ENCODE measurements at regions not wholly inside any gene's neighbourhood (a gene's known extent, or its start where the extent isn't known, plus 50 kb on each side); places are given as distances from the start of the nearest gene placed in this dataset.

DNA sequence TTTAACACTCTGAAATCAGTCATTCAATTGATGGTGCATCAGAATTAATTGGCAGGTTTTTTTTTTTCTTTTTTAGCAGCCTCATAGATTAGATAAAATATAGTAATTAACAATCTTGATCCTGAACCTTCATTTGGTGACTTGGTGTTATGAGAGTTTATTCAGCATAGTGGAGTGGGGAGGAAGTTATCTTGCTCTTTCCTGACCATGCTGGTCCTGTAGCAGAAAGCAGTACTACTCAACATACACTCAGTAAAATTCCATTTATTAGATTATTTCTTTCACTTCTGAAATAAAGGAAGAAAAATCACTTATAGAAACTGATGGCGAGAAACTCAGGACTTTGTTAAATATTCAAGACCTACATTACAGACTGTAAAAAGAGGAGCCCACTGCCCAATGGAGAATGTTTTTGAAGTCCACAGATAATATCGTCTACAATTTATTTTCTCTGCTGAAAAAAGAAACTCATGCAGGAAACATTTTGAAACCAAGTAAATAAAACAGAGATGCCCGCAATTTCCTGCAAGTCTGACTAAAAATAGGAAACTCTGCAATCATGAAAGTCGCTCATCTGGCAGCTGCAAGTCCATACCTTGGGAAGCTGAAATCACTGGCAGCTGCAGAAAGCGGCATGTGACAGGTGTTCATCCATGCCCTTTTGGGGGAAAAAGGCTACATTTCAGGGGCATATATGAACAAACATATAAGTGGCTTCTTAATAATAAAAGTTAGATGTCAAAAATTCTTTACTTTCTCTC, 233.2 kb upstream of the RFX3 start:
- H3K4me3 ChIP-seq (replicated peaks; ENCODE audit: low read depth, low read length) = no peak overlapping the region
- TF ChIP-seq, protein P1, sequence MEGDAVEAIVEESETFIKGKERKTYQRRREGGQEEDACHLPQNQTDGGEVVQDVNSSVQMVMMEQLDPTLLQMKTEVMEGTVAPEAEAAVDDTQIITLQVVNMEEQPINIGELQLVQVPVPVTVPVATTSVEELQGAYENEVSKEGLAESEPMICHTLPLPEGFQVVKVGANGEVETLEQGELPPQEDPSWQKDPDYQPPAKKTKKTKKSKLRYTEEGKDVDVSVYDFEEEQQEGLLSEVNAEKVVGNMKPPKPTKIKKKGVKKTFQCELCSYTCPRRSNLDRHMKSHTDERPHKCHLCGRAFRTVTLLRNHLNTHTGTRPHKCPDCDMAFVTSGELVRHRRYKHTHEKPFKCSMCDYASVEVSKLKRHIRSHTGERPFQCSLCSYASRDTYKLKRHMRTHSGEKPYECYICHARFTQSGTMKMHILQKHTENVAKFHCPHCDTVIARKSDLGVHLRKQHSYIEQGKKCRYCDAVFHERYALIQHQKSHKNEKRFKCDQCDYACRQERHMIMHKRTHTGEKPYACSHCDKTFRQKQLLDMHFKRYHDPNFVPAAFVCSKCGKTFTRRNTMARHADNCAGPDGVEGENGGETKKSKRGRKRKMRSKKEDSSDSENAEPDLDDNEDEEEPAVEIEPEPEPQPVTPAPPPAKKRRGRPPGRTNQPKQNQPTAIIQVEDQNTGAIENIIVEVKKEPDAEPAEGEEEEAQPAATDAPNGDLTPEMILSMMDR (IDR thresholded peaks at IDR 0.05; ENCODE audit: low read length, missing control alignments) = no peak
- DNase-seq (ENCODE audit: low read depth) = peak; percentile 13

DNA sequence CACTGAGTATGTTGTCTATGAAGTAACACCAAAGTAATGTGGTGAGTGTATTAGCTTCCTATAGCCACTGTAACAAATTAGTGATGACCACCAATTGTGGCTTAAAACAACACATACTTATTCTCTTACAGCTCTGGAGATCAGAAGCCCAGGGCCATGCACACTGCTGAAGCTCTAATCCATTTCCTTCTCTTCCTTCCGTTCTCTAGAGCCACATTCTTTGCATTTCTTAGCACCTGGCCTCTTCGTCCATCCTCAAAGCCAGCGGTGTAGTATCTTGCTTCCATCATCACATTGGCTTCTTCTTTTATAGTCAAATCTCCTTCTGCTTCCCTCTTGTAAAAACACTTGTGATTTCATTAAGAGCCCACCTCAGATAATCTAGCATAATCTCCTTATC, 230.3 kb upstream of the RFX3 start:
- DNase-seq (ENCODE audit: low read depth) = no peak
- TF ChIP-seq, protein P1 (IDR thresholded peaks at IDR 0.05; ENCODE audit: low read length, missing control alignments) = no peak

DNA sequence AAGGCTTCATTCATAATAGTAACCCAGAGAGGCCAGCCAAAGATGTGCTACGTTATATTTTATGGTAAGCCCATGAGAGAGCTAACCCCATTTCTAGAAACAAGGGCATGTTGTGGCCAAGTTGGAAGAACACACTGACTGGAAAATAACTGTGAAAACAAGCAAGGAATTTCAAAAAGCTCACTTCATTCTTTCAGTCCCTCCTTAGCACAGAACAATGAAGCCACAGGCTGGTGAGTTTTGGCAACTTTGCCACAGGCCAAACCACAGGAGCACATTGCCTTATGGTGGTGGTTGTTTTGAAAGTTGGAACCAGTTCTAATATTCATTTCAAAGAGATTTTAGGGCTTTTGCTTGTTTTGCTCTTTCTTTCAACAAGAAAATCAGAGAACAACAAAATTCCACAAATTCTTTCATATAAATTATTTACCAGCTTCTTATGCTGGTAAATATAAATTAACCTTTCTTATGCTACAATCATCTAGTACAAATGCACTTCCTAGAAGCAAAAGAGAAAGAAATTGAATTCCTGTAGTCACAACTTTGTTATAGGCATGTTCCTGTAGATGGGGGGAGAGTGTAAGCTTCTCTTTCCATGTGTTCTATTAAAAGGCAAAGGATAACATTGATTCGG, 225.4 kb upstream of the RFX3 start:
- peak; percentile 73 for DNase-seq (ENCODE audit: low read depth)
- TF ChIP-seq, protein P1 (IDR thresholded peaks at IDR 0.05; ENCODE audit: low read length, missing control alignments) = no peak
- H3K4me3 ChIP-seq (replicated peaks; ENCODE audit: low read depth, low read length) = no peak overlapping the region

More for the DNA sequence above, 230.3 kb upstream of the RFX3 start:
- H3K4me3 ChIP-seq (replicated peaks; ENCODE audit: low read depth, low read length) = no peak overlapping the region

DNA sequence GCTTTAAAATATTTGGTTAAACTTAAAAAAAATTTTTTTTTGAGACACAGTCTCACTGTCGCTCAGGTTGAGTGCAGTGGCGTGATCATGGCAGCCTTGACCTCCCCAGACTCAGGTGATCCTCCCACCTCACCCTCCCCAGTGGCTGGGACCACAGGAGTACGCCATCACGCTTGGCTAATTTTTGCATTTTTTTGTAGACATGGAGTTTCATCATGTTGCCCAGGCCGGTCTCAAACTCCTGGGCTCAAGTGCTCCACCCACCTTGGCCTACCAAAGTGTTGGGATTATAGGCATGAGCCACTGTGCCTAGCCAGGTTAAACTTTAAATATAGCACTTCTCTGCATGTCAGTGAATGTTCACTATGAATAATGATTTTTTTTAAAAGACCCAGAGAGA, 224.5 kb upstream of the RFX3 start:
- TF ChIP-seq, protein P1 (IDR thresholded peaks at IDR 0.05; ENCODE audit: low read length, missing control alignments) = no peak
- no peak overlapping the region for H3K4me3 ChIP-seq (replicated peaks; ENCODE audit: low read depth, low read length)
- DNase-seq (ENCODE audit: low read depth) = no peak

DNA sequence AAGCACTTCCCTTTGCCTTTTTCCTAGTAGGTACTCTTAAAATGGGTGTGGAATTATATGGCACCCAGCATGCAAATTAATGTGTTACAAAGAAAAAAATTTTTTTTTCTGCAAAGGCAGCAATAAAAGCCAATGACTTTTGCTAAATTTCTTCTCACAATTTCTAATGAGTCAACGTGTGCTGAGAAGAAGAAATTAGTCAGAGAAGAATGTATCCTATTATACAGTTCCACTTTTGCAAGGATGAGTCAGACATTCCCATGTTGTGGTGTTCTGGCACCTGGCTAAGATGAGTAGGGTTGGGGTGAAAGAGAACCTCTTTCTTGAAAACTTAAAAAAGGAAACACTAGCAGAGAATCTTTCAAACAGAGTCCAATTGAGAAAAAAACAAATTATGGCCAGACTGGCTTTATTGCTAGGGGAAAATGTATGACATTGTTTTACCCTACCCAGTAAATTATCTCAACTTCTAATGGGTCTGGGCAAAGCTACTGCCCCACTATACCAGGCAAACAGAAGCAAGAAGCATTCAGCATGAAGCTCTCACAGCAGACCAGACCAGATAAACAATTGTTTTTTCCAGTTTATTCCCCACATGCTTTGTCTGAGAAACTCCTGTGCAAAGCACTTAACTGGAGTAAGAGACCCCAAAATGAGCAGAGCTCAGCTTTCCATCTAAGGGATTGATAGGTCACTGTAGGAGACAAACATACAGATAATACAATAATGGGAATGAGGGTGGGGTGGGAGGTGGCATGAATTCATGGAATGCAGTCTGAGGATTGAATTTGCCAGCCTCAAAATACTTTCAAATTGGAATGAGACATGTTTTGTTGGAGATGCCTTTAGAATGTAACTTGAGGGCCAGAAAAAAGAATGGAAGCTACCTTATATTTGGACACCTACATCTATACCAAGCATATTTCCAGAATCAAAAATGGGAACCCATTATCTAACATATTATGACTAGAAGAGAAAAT, 220.8 kb upstream of the RFX3 start:
- DNase-seq (ENCODE audit: low read depth) = peak; percentile 69
- TF ChIP-seq, protein P1 (IDR thresholded peaks at IDR 0.05; ENCODE audit: low read length, missing control alignments) = no peak
- no peak overlapping the region for H3K4me3 ChIP-seq (replicated peaks; ENCODE audit: low read depth, low read length)

DNA sequence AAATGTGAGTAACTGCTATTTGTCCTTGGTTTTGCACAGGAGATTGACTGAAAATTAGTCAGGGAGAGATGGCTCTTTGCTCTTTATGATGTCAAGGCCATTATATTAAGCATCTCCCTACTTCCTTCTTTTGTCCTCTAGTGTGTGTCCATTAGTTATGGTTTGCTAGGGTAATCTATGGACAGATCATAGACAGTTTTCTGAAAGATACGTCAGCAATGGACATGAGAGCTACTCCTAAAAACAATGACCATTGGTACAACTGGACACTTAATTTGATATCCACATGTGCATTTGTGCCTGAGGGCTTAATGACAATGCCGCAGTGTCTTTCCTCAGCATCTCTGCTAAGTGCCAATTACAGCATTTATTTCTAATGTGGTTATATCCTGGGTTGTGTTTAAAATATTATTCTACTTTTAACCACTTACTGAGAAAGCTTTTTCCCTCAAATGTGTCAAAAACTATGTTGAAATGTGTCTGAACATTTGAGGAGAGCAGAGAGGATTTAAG, 218.2 kb upstream of the RFX3 start:
- H3K4me3 ChIP-seq (replicated peaks; ENCODE audit: low read depth, low read length) = no peak overlapping the region
- TF ChIP-seq, protein P1 (IDR thresholded peaks at IDR 0.05; ENCODE audit: low read length, missing control alignments) = no peak
- DNase-seq (ENCODE audit: low read depth) = no peak

Data from fibroblast of pulmonary artery (primary cell).